NCI-H1105 treated with DMSO at 0.1 percent for 48 hours (cell line): ENCODE measurements at regions not wholly inside any gene's neighbourhood (a gene's known extent, or its start where the extent isn't known, plus 50 kb on each side); places are given as distances from the start of the nearest gene placed in this dataset.
A peak's percentile ranks its signal among the peaks of the same experiment; 100 is the strongest.

Source experiments
- DNase-seq: peaks from one replicate; lab custom pipeline; 2025; lab: John Stamatoyannopoulos, UW

GRCh38 chr2:180461761-180462160, 454.7 kb upstream of the CWC22 start:
- no peak for DNase-seq

- DNase-seq, result no peak
Observed at GRCh38 chr2:180456801-180457200, 449.7 kb upstream of the CWC22 start.

- no peak for DNase-seq
Observed at GRCh38 chr2:180450841-180451240, 443.7 kb upstream of the CWC22 start.

- no peak for DNase-seq
Observed at GRCh38 chr2:180449171-180449915, 442.2 kb upstream of the CWC22 start.

- DNase-seq, result no peak
Observed at GRCh38 chr2:180446492-180446891, 439.4 kb upstream of the CWC22 start.

GRCh38 chr2:180443888-180444287, 436.8 kb upstream of the CWC22 start:
- DNase-seq, result no peak

GRCh38 chr2:180442860-180443644, 436.0 kb upstream of the CWC22 start:
- no peak for DNase-seq

- no peak for DNase-seq
Observed at GRCh38 chr2:180419212-180419611, 412.1 kb upstream of the CWC22 start.

- peak; percentile 24 for DNase-seq
Observed at GRCh38 chr2:180416627-180417026, 409.5 kb upstream of the CWC22 start.

- DNase-seq, result no peak
Observed at GRCh38 chr2:180413336-180413735, 406.2 kb upstream of the CWC22 start.

GRCh38 chr2:180412219-180412618, 405.1 kb upstream of the CWC22 start:
- DNase-seq, result no peak

GRCh38 chr2:180411661-180412060, 404.6 kb upstream of the CWC22 start:
- no peak for DNase-seq

GRCh38 chr2:180406687-180407086, 399.6 kb upstream of the CWC22 start:
- no peak for DNase-seq

GRCh38 chr2:180405520-180405919, 398.4 kb upstream of the CWC22 start:
- no peak for DNase-seq

GRCh38 chr2:180394305-180394704, 387.2 kb upstream of the CWC22 start:
- DNase-seq, result no peak

GRCh38 chr2:180385601-180386201, 378.6 kb upstream of the CWC22 start:
- DNase-seq, result no peak

- no peak for DNase-seq
Observed at GRCh38 chr2:180376066-180376465, 369.0 kb upstream of the CWC22 start.

GRCh38 chr2:180374502-180375281, 367.6 kb upstream of the CWC22 start:
- no peak for DNase-seq

- no peak for DNase-seq
Observed at GRCh38 chr2:180370511-180371205, 363.6 kb upstream of the CWC22 start.

- no peak for DNase-seq
Observed at GRCh38 chr2:180368881-180369280, 361.8 kb upstream of the CWC22 start.

GRCh38 chr2:180367815-180368214, 360.7 kb upstream of the CWC22 start:
- peak; percentile 55 for DNase-seq

- no peak for DNase-seq
Observed at GRCh38 chr2:180366481-180366880, 359.4 kb upstream of the CWC22 start.
